HL-60 (cell line): ENCODE measurements at regions not wholly inside any gene's neighbourhood (a gene's known extent, or its start where the extent isn't known, plus 50 kb on each side); places are given as distances from the start of the nearest gene placed in this dataset.

ENCODE experiments used
- DNase-seq, 2 experiments: peaks; one replicate each; pipeline ENCODE4 v3.0.0-alpha.2; 2010 to 2020; ENCODE audit warnings: low read depth in 1 of 2, low spot score in 1 of 2
- H3K27ac ChIP-seq: fragments of 250-450 bp; sonication (Bioruptor Pico); replicated peaks from 2 replicates; pipeline ENCODE4 v1.5.1; 2020; ENCODE audit warnings: mild to moderate bottlenecking, moderate library complexity
- H3K27me3 ChIP-seq: fragments of 250-450 bp; sonication (Bioruptor Pico); 2 replicates; pipeline ENCODE4 v1.5.1; 2021; ENCODE audit warnings: mild to moderate bottlenecking, moderate library complexity; ENCODE audit not compliant: insufficient read depth, poor library complexity, severe bottlenecking
- H3K4me3 ChIP-seq: replicated peaks from 2 replicates; pipeline ENCODE4 v1.5.1; 2011; ENCODE audit warnings: mild to moderate bottlenecking, control low read depth, low read length; ENCODE audit not compliant: insufficient read depth
- GABPA ChIP-seq: IDR thresholded peaks from 2 replicates; pipeline ENCODE4 v1.6.1; 2012; ENCODE audit warnings: low read depth
- POLR2AphosphoS5 ChIP-seq: IDR thresholded peaks from 2 replicates; pipeline ENCODE4 v1.6.1; 2012; ENCODE audit warnings: low read depth
- SPI1 ChIP-seq: IDR thresholded peaks from 2 replicates; pipeline ENCODE4 v1.6.1; 2012; ENCODE audit warnings: low read depth, mild to moderate bottlenecking, borderline replicate concordance
- TF ChIP-seq, protein P1 (sequence below): IDR thresholded peaks from 2 replicates; pipeline ENCODE4 v1.6.1; 2012; ENCODE audit warnings: low read depth; ENCODE audit not compliant: insufficient replicate concordance
- TF ChIP-seq, protein P2 (sequence below): IDR thresholded peaks from one replicate; pipeline ENCODE4 v1.5.1; 2011; ENCODE audit warnings: low read length, control low read depth, inconsistent platforms; ENCODE audit not compliant: insufficient read depth

DNA sequence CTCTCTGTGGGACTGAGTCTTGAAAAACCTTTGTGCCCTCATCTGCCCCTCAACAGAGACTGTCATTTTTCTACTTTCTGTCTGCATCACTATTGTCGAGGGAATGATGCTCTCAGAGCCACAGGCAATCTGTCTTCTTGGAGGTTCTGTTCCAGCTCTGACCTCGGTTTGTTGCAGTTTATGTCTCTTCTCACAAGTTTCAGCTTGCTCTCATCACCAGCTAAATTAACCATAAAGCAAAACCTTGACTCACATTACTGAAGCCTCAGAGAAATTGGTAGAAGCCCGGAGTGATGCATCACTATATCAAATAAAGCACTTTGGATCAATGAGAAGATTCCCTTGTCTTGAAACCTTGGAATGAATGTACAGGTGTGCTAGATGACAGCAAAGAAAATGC is 60.6 kb upstream of the BLID start:
- TF ChIP-seq, protein P1, sequence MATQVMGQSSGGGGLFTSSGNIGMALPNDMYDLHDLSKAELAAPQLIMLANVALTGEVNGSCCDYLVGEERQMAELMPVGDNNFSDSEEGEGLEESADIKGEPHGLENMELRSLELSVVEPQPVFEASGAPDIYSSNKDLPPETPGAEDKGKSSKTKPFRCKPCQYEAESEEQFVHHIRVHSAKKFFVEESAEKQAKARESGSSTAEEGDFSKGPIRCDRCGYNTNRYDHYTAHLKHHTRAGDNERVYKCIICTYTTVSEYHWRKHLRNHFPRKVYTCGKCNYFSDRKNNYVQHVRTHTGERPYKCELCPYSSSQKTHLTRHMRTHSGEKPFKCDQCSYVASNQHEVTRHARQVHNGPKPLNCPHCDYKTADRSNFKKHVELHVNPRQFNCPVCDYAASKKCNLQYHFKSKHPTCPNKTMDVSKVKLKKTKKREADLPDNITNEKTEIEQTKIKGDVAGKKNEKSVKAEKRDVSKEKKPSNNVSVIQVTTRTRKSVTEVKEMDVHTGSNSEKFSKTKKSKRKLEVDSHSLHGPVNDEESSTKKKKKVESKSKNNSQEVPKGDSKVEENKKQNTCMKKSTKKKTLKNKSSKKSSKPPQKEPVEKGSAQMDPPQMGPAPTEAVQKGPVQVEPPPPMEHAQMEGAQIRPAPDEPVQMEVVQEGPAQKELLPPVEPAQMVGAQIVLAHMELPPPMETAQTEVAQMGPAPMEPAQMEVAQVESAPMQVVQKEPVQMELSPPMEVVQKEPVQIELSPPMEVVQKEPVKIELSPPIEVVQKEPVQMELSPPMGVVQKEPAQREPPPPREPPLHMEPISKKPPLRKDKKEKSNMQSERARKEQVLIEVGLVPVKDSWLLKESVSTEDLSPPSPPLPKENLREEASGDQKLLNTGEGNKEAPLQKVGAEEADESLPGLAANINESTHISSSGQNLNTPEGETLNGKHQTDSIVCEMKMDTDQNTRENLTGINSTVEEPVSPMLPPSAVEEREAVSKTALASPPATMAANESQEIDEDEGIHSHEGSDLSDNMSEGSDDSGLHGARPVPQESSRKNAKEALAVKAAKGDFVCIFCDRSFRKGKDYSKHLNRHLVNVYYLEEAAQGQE: no peak
- TF ChIP-seq GABPA: no peak
- no peak for TF ChIP-seq SPI1
- TF ChIP-seq POLR2AphosphoS5: no peak

DNA sequence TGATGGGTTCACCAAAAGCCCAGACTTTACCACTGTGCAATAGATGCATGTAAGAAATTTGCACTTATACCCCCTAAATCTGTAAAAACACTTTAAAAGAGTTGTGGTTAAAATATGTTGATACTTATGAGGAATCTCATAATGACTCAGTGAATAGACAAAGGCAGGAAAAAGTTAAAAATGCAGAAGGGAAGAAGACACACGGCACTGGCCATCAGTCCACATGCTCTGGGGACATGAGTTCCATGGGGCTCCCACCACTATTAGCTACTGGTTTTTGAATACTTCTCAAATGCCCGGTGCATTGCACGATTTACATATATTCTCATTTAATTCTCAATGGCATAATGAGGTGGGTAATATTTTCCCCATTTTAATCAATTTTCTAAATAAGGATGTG is 59.3 kb upstream of the BLID start:
- DNase-seq: no peak
- Histone ChIP-seq H3K27me3 (no peaks in the 10 kb centered on the region), H3K27ac (no peak overlapping the region), H3K4me3 (no peak overlapping the region)
- TF ChIP-seq GABPA (no peak), POLR2AphosphoS5 (no peak), SPI1 (no peak)
- TF ChIP-seq, protein P1: no peak
- TF ChIP-seq, protein P2, sequence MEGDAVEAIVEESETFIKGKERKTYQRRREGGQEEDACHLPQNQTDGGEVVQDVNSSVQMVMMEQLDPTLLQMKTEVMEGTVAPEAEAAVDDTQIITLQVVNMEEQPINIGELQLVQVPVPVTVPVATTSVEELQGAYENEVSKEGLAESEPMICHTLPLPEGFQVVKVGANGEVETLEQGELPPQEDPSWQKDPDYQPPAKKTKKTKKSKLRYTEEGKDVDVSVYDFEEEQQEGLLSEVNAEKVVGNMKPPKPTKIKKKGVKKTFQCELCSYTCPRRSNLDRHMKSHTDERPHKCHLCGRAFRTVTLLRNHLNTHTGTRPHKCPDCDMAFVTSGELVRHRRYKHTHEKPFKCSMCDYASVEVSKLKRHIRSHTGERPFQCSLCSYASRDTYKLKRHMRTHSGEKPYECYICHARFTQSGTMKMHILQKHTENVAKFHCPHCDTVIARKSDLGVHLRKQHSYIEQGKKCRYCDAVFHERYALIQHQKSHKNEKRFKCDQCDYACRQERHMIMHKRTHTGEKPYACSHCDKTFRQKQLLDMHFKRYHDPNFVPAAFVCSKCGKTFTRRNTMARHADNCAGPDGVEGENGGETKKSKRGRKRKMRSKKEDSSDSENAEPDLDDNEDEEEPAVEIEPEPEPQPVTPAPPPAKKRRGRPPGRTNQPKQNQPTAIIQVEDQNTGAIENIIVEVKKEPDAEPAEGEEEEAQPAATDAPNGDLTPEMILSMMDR: no peak

More for the DNA sequence above, 60.6 kb upstream of the BLID start:
- Histone ChIP-seq H3K27me3 (no peaks in the 10 kb centered on the region), H3K27ac (no peak overlapping the region), H3K4me3 (no peak overlapping the region)
- DNase-seq: no peak

DNA sequence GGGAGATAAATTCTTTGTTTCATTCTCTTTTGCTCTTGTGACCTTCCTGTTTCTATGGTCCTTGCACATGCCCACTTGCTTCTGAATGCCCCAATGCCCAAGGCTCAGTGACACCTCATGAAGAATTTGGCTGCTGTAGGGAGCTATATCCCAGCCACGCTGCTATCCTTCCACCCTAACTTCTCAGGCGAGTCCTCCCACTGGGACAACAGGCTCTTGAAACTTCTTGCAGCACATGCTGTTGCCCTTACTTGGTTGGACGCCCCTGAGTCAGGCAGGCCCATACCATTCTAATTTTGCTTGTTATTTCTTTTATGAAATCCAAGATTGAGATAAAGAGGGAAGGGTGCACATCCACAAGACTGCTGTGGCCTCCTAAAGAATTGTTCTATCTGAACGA is 57.6 kb upstream of the BLID start:
- no peaks in the 10 kb centered on the region for H3K27me3 ChIP-seq
- H3K4me3 ChIP-seq: no peak overlapping the region
- TF ChIP-seq, protein P1: no peak
- TF ChIP-seq SPI1 (no peak), POLR2AphosphoS5 (no peak), GABPA (no peak)
- TF ChIP-seq, protein P2: no peak
- H3K27ac ChIP-seq: no peak overlapping the region
- DNase-seq: no peak

DNA sequence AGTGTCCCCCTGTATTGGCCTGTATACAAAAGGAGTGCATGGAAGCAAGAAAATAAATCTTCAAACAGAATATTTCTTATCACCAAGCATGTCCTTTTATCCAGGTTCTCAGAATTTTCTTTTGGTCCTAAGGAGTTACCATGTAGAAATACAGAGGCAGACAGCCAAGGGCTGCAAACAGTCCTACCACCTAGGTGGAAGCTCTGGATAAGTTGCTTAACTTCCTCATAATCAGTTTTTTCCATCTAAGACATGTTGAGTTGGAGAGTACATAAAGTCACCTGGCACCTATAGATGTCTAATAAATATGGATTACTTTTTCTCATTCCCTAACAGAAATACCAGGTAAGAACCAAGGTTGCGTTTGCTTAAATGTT is 57.0 kb upstream of the BLID start:
- no peak for TF ChIP-seq SPI1
- TF ChIP-seq, protein P1: no peak
- TF ChIP-seq POLR2AphosphoS5: no peak
- H3K4me3 ChIP-seq: no peak overlapping the region

More for the DNA sequence above, 57.0 kb upstream of the BLID start:
- DNase-seq: no peak
- H3K27ac ChIP-seq: no peak overlapping the region
- no peaks in the 10 kb centered on the region for H3K27me3 ChIP-seq
